H9 (cell line): ENCODE measurements at regions not wholly inside any gene's neighbourhood (a gene's known extent, or its start where the extent isn't known, plus 50 kb on each side); places are given as distances from the start of the nearest gene placed in this dataset.
"Not testable (repeated sequence)": the region's sequence is repeated elsewhere in the genome, so short reads cannot be mapped to it uniquely, and the experiment has no call there.

Source experiments
- DNase-seq: peaks from one replicate; pipeline ENCODE4 v3.0.0-alpha.2; 2017
- H2AFZ ChIP-seq: one replicate; pipeline ENCODE4 v1.6.1; 2013; ENCODE audit warnings: mild to moderate bottlenecking, low read length, control low read depth, moderate library complexity
- H2AK5ac ChIP-seq: 2 replicates; pipeline ENCODE4 v1.6.1; 2013; ENCODE audit warnings: low read length, control low read depth, mixed read lengths; ENCODE audit not compliant: insufficient read length
- H2BK120ac ChIP-seq: one replicate; pipeline ENCODE4 v1.6.1; 2013; ENCODE audit warnings: low read depth, mild to moderate bottlenecking, low read length, control low read depth, inconsistent platforms; ENCODE audit not compliant: poor library complexity, severe bottlenecking
- H2BK12ac ChIP-seq: 2 replicates; pipeline ENCODE4 v1.6.1; 2013; ENCODE audit warnings: low read length, control low read depth, mixed read lengths, low read depth; ENCODE audit not compliant: insufficient read length
- H2BK15ac ChIP-seq: 2 replicates; pipeline ENCODE4 v1.6.1; 2013; ENCODE audit warnings: low read depth, low read length, control low read depth
- H2BK20ac ChIP-seq: one replicate; pipeline ENCODE4 v1.6.1; 2013; ENCODE audit warnings: low read depth, mild to moderate bottlenecking, low read length, control low read depth, inconsistent platforms; ENCODE audit not compliant: poor library complexity, severe bottlenecking
- H2BK5ac ChIP-seq: 2 replicates; pipeline ENCODE4 v1.6.1; 2013; ENCODE audit warnings: low read length, control low read depth, mixed read lengths; ENCODE audit not compliant: insufficient read length
- H3K14ac ChIP-seq: 2 replicates; pipeline ENCODE4 v1.6.1; 2013; ENCODE audit warnings: low read length, control low read depth; ENCODE audit not compliant: insufficient read depth
- H3K18ac ChIP-seq: 2 replicates; pipeline ENCODE4 v1.6.1; 2013; ENCODE audit warnings: low read depth, mild to moderate bottlenecking, mixed read lengths, low read length, control low read depth; ENCODE audit not compliant: insufficient read length
- H3K23ac ChIP-seq: 2 replicates; pipeline ENCODE4 v1.6.1; 2013; ENCODE audit warnings: low read length, control low read depth, mixed read lengths, low read depth; ENCODE audit not compliant: insufficient read length
- H3K23me2 ChIP-seq: 2 replicates; pipeline ENCODE4 v1.6.1; 2013; ENCODE audit warnings: low read depth, mild to moderate bottlenecking, mixed read lengths, low read length, control low read depth; ENCODE audit not compliant: insufficient read length, poor library complexity, severe bottlenecking
- H3K27ac ChIP-seq: 2 replicates; pipeline ENCODE4 v1.5.1; 2013; ENCODE audit warnings: low read length, control low read depth, mixed read lengths, low read depth; ENCODE audit not compliant: insufficient read length
- H3K27me3 ChIP-seq: 2 replicates; pipeline ENCODE4 v1.6.1; 2013; ENCODE audit warnings: low read length, control low read depth, inconsistent platforms; ENCODE audit not compliant: insufficient read depth
- H3K4ac ChIP-seq: 2 replicates; pipeline ENCODE4 v1.6.1; 2013; ENCODE audit warnings: low read depth, mild to moderate bottlenecking, control low read depth, inconsistent platforms, low read length, moderate library complexity
- H3K4me1 ChIP-seq: 2 replicates; pipeline ENCODE4 v1.6.1; 2013; ENCODE audit warnings: low read length, control low read depth, inconsistent platforms; ENCODE audit not compliant: insufficient read depth
- H3K4me2 ChIP-seq: 2 replicates; pipeline ENCODE4 v1.6.1; 2013; ENCODE audit warnings: low read length, control low read depth, mixed read lengths; ENCODE audit not compliant: insufficient read length, insufficient read depth
- H3K56ac ChIP-seq: 2 replicates; pipeline ENCODE4 v1.6.1; 2013; ENCODE audit warnings: low read depth, mild to moderate bottlenecking, mixed read lengths, low read length, control low read depth; ENCODE audit not compliant: insufficient read length
- H3K79me1 ChIP-seq: 2 replicates; pipeline ENCODE4 v1.6.1; 2013; ENCODE audit warnings: low read depth, mild to moderate bottlenecking, moderate library complexity, low read length, control low read depth, inconsistent platforms; ENCODE audit not compliant: insufficient read depth, poor library complexity, severe bottlenecking
- H3K79me2 ChIP-seq: 2 replicates; pipeline ENCODE4 v1.6.1; 2013; ENCODE audit warnings: low read length, control low read depth, inconsistent platforms; ENCODE audit not compliant: insufficient read depth
- H3K9ac ChIP-seq: 2 replicates; pipeline ENCODE4 v1.6.1; 2013; ENCODE audit warnings: low read length, control low read depth, mixed read lengths; ENCODE audit not compliant: insufficient read length; ENCODE audit errors: extremely low read depth
- H3K9me3 ChIP-seq: one replicate; pipeline ENCODE4 v1.6.1; 2013; ENCODE audit warnings: low read depth, low read length, inconsistent platforms; ENCODE audit not compliant: control insufficient read depth
- H3T11ph ChIP-seq: one replicate; pipeline ENCODE4 v1.6.1; 2013; ENCODE audit warnings: mild to moderate bottlenecking, low read length, control low read depth, inconsistent platforms
- H4K20me1 ChIP-seq: one replicate; pipeline ENCODE4 v1.6.1; 2013; ENCODE audit not compliant: control insufficient read depth, insufficient read length, insufficient read depth
- H4K5ac ChIP-seq: 2 replicates; pipeline ENCODE4 v1.6.1; 2013; ENCODE audit warnings: low read depth, mild to moderate bottlenecking, mixed read lengths, low read length, control low read depth; ENCODE audit not compliant: insufficient read length
- H4K8ac ChIP-seq: replicated peaks from 2 replicates; pipeline ENCODE4 v1.6.1; 2013; ENCODE audit warnings: low read length, control low read depth, mixed read lengths, low read depth; ENCODE audit not compliant: insufficient read length
- H4K91ac ChIP-seq: 2 replicates; pipeline ENCODE4 v1.6.1; 2013; ENCODE audit warnings: low read depth, mild to moderate bottlenecking, moderate library complexity, mixed read lengths, low read length, control low read depth; ENCODE audit not compliant: insufficient read length
- H3K27ac Mint-ChIP-seq, 3 experiments: 2 replicates in 2 of 3; 3 replicates in 1 of 3; pipeline ENCODE4 v1.8.0; 2020 to 2021; ENCODE audit warnings: mixed read lengths in 3 of 3, mild to moderate bottlenecking in 1 of 3, moderate library complexity in 1 of 3
- H3K27me3 Mint-ChIP-seq: 2 replicates; pipeline ENCODE4 v1.8.0; 2021; ENCODE audit warnings: low read depth, mild to moderate bottlenecking, moderate library complexity, mixed read lengths
- H3K36me3 Mint-ChIP-seq, 3 experiments: 2 replicates in 2 of 3; 3 replicates in 1 of 3; pipeline ENCODE4 v1.8.0; 2020 to 2021; ENCODE audit warnings: low read depth in 3 of 3, mixed read lengths in 3 of 3; ENCODE audit not compliant: insufficient read depth in 1 of 3
- H3K4me1 Mint-ChIP-seq, 2 experiments: 2 replicates each; pipeline ENCODE4 v1.8.0; 2020; ENCODE audit warnings: mixed read lengths in 2 of 2
- H3K4me3 Mint-ChIP-seq, 2 experiments: 2 replicates in 1 of 2; 3 replicates in 1 of 2; pipeline ENCODE4 v1.8.0; 2020 to 2021; ENCODE audit warnings: mild to moderate bottlenecking in 2 of 2, mixed read lengths in 2 of 2, moderate library complexity in 1 of 2
- H3K9me3 Mint-ChIP-seq, 2 experiments: 2 replicates in 1 of 2; 3 replicates in 1 of 2; pipeline ENCODE4 v1.8.0; 2020; ENCODE audit warnings: mild to moderate bottlenecking in 2 of 2, mixed read lengths in 2 of 2, moderate library complexity in 1 of 2
- CTCF ChIP-seq: fragments of 200-600 bp; sonication (generic); conservative IDR thresholded peaks from 3 replicates; pipeline ENCODE4 v1.8.0; 2021; ENCODE audit warnings: antibody characterized with exemption, mild to moderate bottlenecking
- WGBS: extraction: QIAGEN DNeasy Blood & Tissue Kit; methylation state at CpG from one replicate; pipeline ENCODE4 v1.1.7; 2013; ENCODE audit warnings: missing lambda C conversion rate, low lambda C conversion rate, mixed read lengths; ENCODE audit not compliant: insufficient read length; ENCODE audit errors: extremely low coverage; 5-methylcytosine and 5-hydroxymethylcytosine counted together

GRCh38 chr18:11480692-11481091 is 128.7 kb upstream of the SLC35G4 start:
- H2BK20ac ChIP-seq, result no peak overlapping the region
- H2BK5ac ChIP-seq, result no peak overlapping the region
- no peak for TF ChIP-seq CTCF
- H4K5ac ChIP-seq, result no peak overlapping the region
- H3K18ac ChIP-seq, result no peak overlapping the region
- Mint-ChIP-seq H3K4me3 (no peak overlapping the region), H3K27ac (no peak overlapping the region), H3K27me3 (peaks cover 1% of the 10 kb centered on the region; the same call in 1 of the 2 replicates), H3K36me3 (no peaks in the 10 kb centered on the region; a peak in 1 of 7 replicates), H3K4me1 (peaks cover 0 to 3% of the 10 kb centered on the region in 2 experiments; a peak in 1 of 4 replicates), H3K9me3 (peaks cover 0 to 3% of the 10 kb centered on the region in 2 experiments; a peak in 2 of 5 replicates)
- H2BK120ac ChIP-seq, result no peak overlapping the region
- no peak overlapping the region for H3K9ac ChIP-seq
- no peak overlapping the region for H3T11ph ChIP-seq
- no peaks in the 10 kb centered on the region for H3K4me1 ChIP-seq
- H3K79me2 ChIP-seq, result no peaks in the 10 kb centered on the region
- H3K9me3 ChIP-seq, result no peaks in the 10 kb centered on the region
- no peak overlapping the region for H2AFZ ChIP-seq
- no peak overlapping the region for H3K56ac ChIP-seq
- DNase-seq, result no peak
- no peak overlapping the region for H4K91ac ChIP-seq
- H2AK5ac ChIP-seq, result no peak overlapping the region
- no peak overlapping the region for H3K4me2 ChIP-seq
- H3K14ac ChIP-seq, result no peak overlapping the region
- H4K8ac ChIP-seq, result no peak overlapping the region
- WGBS, result no CpG with 5 or more reads among the region's 1 CpG
- H3K23me2 ChIP-seq, result no peaks in the 10 kb centered on the region
- no peaks in the 10 kb centered on the region for H3K27me3 ChIP-seq
- no peak overlapping the region for H2BK12ac ChIP-seq
- no peak overlapping the region for H2BK15ac ChIP-seq
- H3K4ac ChIP-seq, result no peak overlapping the region
- H4K20me1 ChIP-seq, result no peaks in the 10 kb centered on the region
- H3K27ac ChIP-seq, result no peak overlapping the region
- no peak overlapping the region for H3K23ac ChIP-seq
- H3K79me1 ChIP-seq, result no peaks in the 10 kb centered on the region

- H3K4me1 ChIP-seq, H3K27me3 Mint-ChIP-seq, H3K9ac ChIP-seq, H3K4me1 Mint-ChIP-seq, H2BK5ac ChIP-seq, H3T11ph ChIP-seq, H3K36me3 Mint-ChIP-seq, H3K56ac ChIP-seq, H4K91ac ChIP-seq, H2BK12ac ChIP-seq, H3K23ac ChIP-seq, H3K4ac ChIP-seq, H4K8ac ChIP-seq, H3K27ac ChIP-seq, H3K4me3 Mint-ChIP-seq, H2BK20ac ChIP-seq, H3K9me3 ChIP-seq, H2BK120ac ChIP-seq, H2BK15ac ChIP-seq, H3K14ac ChIP-seq, H4K20me1 ChIP-seq, H3K23me2 ChIP-seq, H3K4me2 ChIP-seq, DNase-seq, H2AK5ac ChIP-seq, H4K5ac ChIP-seq, H3K27me3 ChIP-seq, H3K27ac Mint-ChIP-seq, H3K79me1 ChIP-seq, H2AFZ ChIP-seq, H3K18ac ChIP-seq, H3K79me2 ChIP-seq: not testable (repeated sequence)
- peaks cover 5 to 12% of the 10 kb centered on the region in 2 experiments; a peak in 4 of 5 replicates for H3K9me3 Mint-ChIP-seq
- WGBS, result no CpG with 5 or more reads among the region's 7 CpGs
Observed at GRCh38 chr18:11479031-11479430, 130.4 kb upstream of the SLC35G4 start.
